ENCODE measurements at regions not wholly inside any gene's neighbourhood (a gene's known extent, or its start where the extent isn't known, plus 50 kb on each side); places are given as distances from the start of the nearest gene placed in this dataset.

- Histone ChIP-seq H3K4me2 (ENCODE audit: low read length) (no peak overlapping the region), H4K20me1 (ENCODE audit: insufficient read depth, low read length) (no peaks in the 10 kb centered on the region), H3K36me3 (ENCODE audit: insufficient read depth, low read length) (no peaks in the 10 kb centered on the region), H3K4me3 (ENCODE audit: insufficient read depth, low read depth, low read length) (no peak overlapping the region), H2AFZ (ENCODE audit: low read depth, low read length) (no peak overlapping the region), H3K9me3 (ENCODE audit: insufficient read depth, low read depth, low read length) (no peaks in the 10 kb centered on the region), H3K9ac (ENCODE audit: low read length) (no peak overlapping the region), H3K4me1 (ENCODE audit: insufficient read depth, low read length) (no peaks in the 10 kb centered on the region), H3K27me3 (ENCODE audit: insufficient read depth, low read length) (no peaks in the 10 kb centered on the region), H3K79me2 (ENCODE audit: insufficient read depth, low read length) (no peaks in the 10 kb centered on the region), H3K27ac (ENCODE audit: low read depth, low read length) (no peak overlapping the region)
- no peak for DNase-seq (ENCODE audit: low read depth)
- FAIRE-seq = no peak
- Mint-ChIP-seq H3K4me3 (ENCODE audit: unreplicated experiment) (no peak overlapping the region), H3K36me3 (ENCODE audit: low read depth, unreplicated experiment) (no peaks in the 10 kb centered on the region), H3K27ac (ENCODE audit: unreplicated experiment) (no peak overlapping the region), H3K27me3 (ENCODE audit: low read depth, unreplicated experiment) (peaks cover 21% of the 10 kb centered on the region), H3K4me1 (ENCODE audit: low read depth, unreplicated experiment) (no peaks in the 10 kb centered on the region), H3K9me3 (ENCODE audit: unreplicated experiment) (no peaks in the 10 kb centered on the region)
- TF ChIP-seq CTCF (IDR thresholded peaks at IDR 0.05; ENCODE audit: insufficient read depth, low read depth, low read length) (no peak), EZH2 (IDR thresholded peaks at IDR 0.05; ENCODE audit: insufficient read depth, low read length) (no peak)
Observed at GRCh38 chrX:147699061-147699460, 212.7 kb upstream of the FMR1 start.

DNA sequence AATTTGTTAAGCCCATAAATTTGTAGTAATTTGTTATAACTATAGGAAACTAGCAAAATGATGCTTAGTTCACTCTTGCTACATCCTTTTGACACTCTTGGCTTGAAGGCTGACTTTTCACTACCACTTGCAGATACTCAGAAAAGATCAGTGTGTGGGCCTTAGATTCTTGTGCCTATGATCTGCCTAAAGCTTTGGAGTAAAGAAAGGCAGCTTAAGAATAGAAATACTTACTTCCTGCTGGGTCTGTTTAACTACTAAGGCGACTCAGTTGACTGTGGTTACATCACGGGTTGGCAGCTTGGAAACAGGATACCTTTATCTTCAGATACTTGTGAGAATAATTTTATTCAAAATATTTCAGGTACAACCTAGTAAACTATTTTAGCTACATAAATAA is 201.4 kb upstream of the FMR1 start:
- no peaks in the 10 kb centered on the region for H3K4me1 ChIP-seq (ENCODE audit: insufficient read depth, low read length)

More for the DNA sequence above, 201.4 kb upstream of the FMR1 start:
- no peak overlapping the region for H3K4me2 ChIP-seq (ENCODE audit: low read length)
- no peak overlapping the region for H3K27ac ChIP-seq (ENCODE audit: low read depth, low read length)
- H3K27ac Mint-ChIP-seq (ENCODE audit: unreplicated experiment) = no peak overlapping the region
- no peak for TF ChIP-seq EZH2 (IDR thresholded peaks at IDR 0.05; ENCODE audit: insufficient read depth, low read length)
- TF ChIP-seq CTCF (IDR thresholded peaks at IDR 0.05; ENCODE audit: insufficient read depth, low read depth, low read length) = no peak
- H3K79me2 ChIP-seq (ENCODE audit: insufficient read depth, low read length) = no peaks in the 10 kb centered on the region
- no peaks in the 10 kb centered on the region for H3K9me3 ChIP-seq (ENCODE audit: insufficient read depth, low read depth, low read length)
- H3K9me3 Mint-ChIP-seq (ENCODE audit: unreplicated experiment) = no peaks in the 10 kb centered on the region
- H3K9ac ChIP-seq (ENCODE audit: low read length) = no peak overlapping the region
- no peaks in the 10 kb centered on the region for H3K27me3 Mint-ChIP-seq (ENCODE audit: low read depth, unreplicated experiment)
- no peaks in the 10 kb centered on the region for H3K4me1 Mint-ChIP-seq (ENCODE audit: low read depth, unreplicated experiment)
- H4K20me1 ChIP-seq (ENCODE audit: insufficient read depth, low read length) = no peaks in the 10 kb centered on the region
- H2AFZ ChIP-seq (ENCODE audit: low read depth, low read length) = no peak overlapping the region
- H3K36me3 Mint-ChIP-seq (ENCODE audit: low read depth, unreplicated experiment) = no peaks in the 10 kb centered on the region
- FAIRE-seq = peak; percentile 76
- no peaks in the 10 kb centered on the region for H3K27me3 ChIP-seq (ENCODE audit: insufficient read depth, low read length)
- H3K36me3 ChIP-seq (ENCODE audit: insufficient read depth, low read length) = no peaks in the 10 kb centered on the region
- no peak overlapping the region for H3K4me3 Mint-ChIP-seq (ENCODE audit: unreplicated experiment)
- H3K4me3 ChIP-seq (ENCODE audit: insufficient read depth, low read depth, low read length) = no peak overlapping the region
- DNase-seq (ENCODE audit: low read depth) = no peak
